HepG2 (cell line): ENCODE measurements at regions not wholly inside any gene's neighbourhood (a gene's known extent, or its start where the extent isn't known, plus 50 kb on each side); places are given as distances from the start of the nearest gene placed in this dataset.

Experiments
- ARID5B ChIP-seq: IDR thresholded peaks from 2 replicates; pipeline ENCODE4 v1.4.0; 2020; ENCODE audit warnings: mild to moderate bottlenecking, missing genetic modification reagents
- CEBPZ ChIP-seq: IDR thresholded peaks from 2 replicates; pipeline ENCODE4 v1.6.1; 2012; ENCODE audit warnings: low read length, improper control_type of control experiment
- DBP ChIP-seq: sonication (generic); formaldehyde crosslinking; IDR thresholded peaks from 2 replicates; pipeline ENCODE4 v1.4.0; 2020; ENCODE audit warnings: missing genetic modification reagents; ENCODE audit errors: not compliant biosample characterization
- DNMT1 ChIP-seq: sonication (generic); formaldehyde crosslinking; IDR thresholded peaks from 2 replicates; pipeline ENCODE4 v1.5.1; 2020; ENCODE audit warnings: mild to moderate bottlenecking, missing genetic modification reagents
- FOXP1 ChIP-seq, 2 experiments: fragments of 450-650 bp in 1 of 2; IDR thresholded peaks; 2 replicates each; pipeline ENCODE4 v1.6.1; 2017 to 2018; ENCODE audit warnings: antibody characterized with exemption in 1 of 2
- GTF2F1 ChIP-seq: fragments of 150-350 bp; IDR thresholded peaks from 2 replicates; pipeline ENCODE4 v1.6.1; 2014; ENCODE audit warnings: low read length
- MATR3 ChIP-seq: sonication (generic); formaldehyde crosslinking; IDR thresholded peaks from 2 replicates; pipeline ENCODE4 v1.4.0; 2020; ENCODE audit warnings: missing genetic modification reagents
- NCOR1 ChIP-seq: fragments of 200-600 bp; sonication (generic); IDR thresholded peaks from 2 replicates; pipeline ENCODE4 v1.7.0; 2017; ENCODE audit warnings: antibody characterized with exemption, low read length, borderline replicate concordance
- NR2F1 ChIP-seq, 2 experiments: fragments of 450-650 bp in 1 of 2; formaldehyde crosslinking in 1 of 2; IDR thresholded peaks; 2 replicates each; pipeline versions ENCODE4 v1.5.0 to v1.6.1; 2016 to 2020; ENCODE audit warnings: mild to moderate bottlenecking in 1 of 2, missing compliant biosample characterization in 1 of 2, missing genetic modification reagents in 1 of 2, moderate library complexity in 1 of 2
- NR2F6 ChIP-seq, 2 experiments: IDR thresholded peaks; 2 replicates each; pipeline ENCODE4 v1.6.1; 2016; ENCODE audit warnings: antibody characterized with exemption in 1 of 2, mild to moderate bottlenecking in 1 of 2
- PHF8 ChIP-seq: sonication (generic); formaldehyde crosslinking; IDR thresholded peaks from 2 replicates; pipeline ENCODE4 v1.5.0; 2020; ENCODE audit warnings: missing genetic modification reagents
- PPARG ChIP-seq: conservative IDR thresholded peaks from 2 replicates; pipeline ENCODE4 v1.6.1; 2016; ENCODE audit warnings: missing biosample characterization, missing genetic modification reagents
- RFX1 ChIP-seq: fragments of 450-650 bp; IDR thresholded peaks from 2 replicates; pipeline ENCODE4 v1.6.1; 2017
- SALL2 ChIP-seq: sonication (generic); formaldehyde crosslinking; IDR thresholded peaks from 2 replicates; pipeline ENCODE4 v1.8.1; 2023; ENCODE audit warnings: mild to moderate bottlenecking, missing genetic modification reagents, inconsistent platforms
- SKI ChIP-seq: fragments of 450-650 bp; IDR thresholded peaks from one replicate; pipeline ENCODE4 v1.6.1; 2018; ENCODE audit warnings: mild to moderate bottlenecking; ENCODE audit not compliant: partially characterized antibody
- TBP ChIP-seq: sonication (generic); formaldehyde crosslinking; IDR thresholded peaks from 2 replicates; pipeline ENCODE4 v1.5.0; 2020; ENCODE audit warnings: missing genetic modification reagents
- ZNF264 ChIP-seq: sonication (generic); formaldehyde crosslinking; IDR thresholded peaks from 2 replicates; pipeline ENCODE4 v1.4.0; 2020; ENCODE audit warnings: missing genetic modification reagents
- ZNF34 ChIP-seq: sonication (generic); formaldehyde crosslinking; IDR thresholded peaks from 2 replicates; pipeline ENCODE4 v1.4.0; 2020; ENCODE audit warnings: mild to moderate bottlenecking, missing genetic modification reagents, borderline replicate concordance
- ZNF674 ChIP-seq: sonication (generic); formaldehyde crosslinking; IDR thresholded peaks from 2 replicates; pipeline ENCODE4 v1.5.0; 2020; ENCODE audit warnings: low read depth, mild to moderate bottlenecking, missing genetic modification reagents
- ZNF678 ChIP-seq: sonication (generic); formaldehyde crosslinking; IDR thresholded peaks from 2 replicates; pipeline ENCODE4 v1.4.0; 2020; ENCODE audit warnings: mild to moderate bottlenecking, missing genetic modification reagents
- TF ChIP-seq, protein P1 (sequence below): sonication (generic); IDR thresholded peaks from 2 replicates; pipeline ENCODE4 v1.6.1; 2016; ENCODE audit warnings: low read depth, borderline replicate concordance
- TF ChIP-seq, protein P2 (sequence below): sonication (generic); formaldehyde crosslinking; IDR thresholded peaks from 2 replicates; pipeline ENCODE4 v1.4.0; 2020; ENCODE audit warnings: missing genetic modification reagents

GRCh38 chr1:228655796-228656394 is 79.4 kb upstream of the RHOU start (continued):
- TF ChIP-seq ZNF34, result no peak
- peak; percentile 90 for TF ChIP-seq NR2F6 (IDR thresholded peaks at IDR 0.05)
- peak; percentile 97 for TF ChIP-seq NR2F6 (CRISPR knock-in tag; IDR thresholded peaks at IDR 0.05)
- TF ChIP-seq, protein P1, sequence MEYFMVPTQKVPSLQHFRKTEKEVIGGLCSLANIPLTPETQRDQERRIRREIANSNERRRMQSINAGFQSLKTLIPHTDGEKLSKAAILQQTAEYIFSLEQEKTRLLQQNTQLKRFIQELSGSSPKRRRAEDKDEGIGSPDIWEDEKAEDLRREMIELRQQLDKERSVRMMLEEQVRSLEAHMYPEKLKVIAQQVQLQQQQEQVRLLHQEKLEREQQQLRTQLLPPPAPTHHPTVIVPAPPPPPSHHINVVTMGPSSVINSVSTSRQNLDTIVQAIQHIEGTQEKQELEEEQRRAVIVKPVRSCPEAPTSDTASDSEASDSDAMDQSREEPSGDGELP, result no peak
- TF ChIP-seq PHF8 (CRISPR knock-in tag), result no peak
- no peak for TF ChIP-seq PPARG
- TF ChIP-seq MATR3, result no peak
- peak; percentile 92 to 96 for TF ChIP-seq NR2F1 (CRISPR knock-in tag; IDR thresholded peaks at IDR 0.05)
- no peak for TF ChIP-seq GTF2F1
- no peak for TF ChIP-seq DBP (CRISPR knock-in tag)
- TF ChIP-seq CEBPZ, result no peak
- no peak for TF ChIP-seq TBP
- TF ChIP-seq SALL2 (CRISPR knock-in tag), result no peak
- TF ChIP-seq ARID5B (CRISPR knock-in tag), result peak; percentile 71
- TF ChIP-seq DNMT1 (CRISPR knock-in tag), result no peak
- TF ChIP-seq, protein P2, sequence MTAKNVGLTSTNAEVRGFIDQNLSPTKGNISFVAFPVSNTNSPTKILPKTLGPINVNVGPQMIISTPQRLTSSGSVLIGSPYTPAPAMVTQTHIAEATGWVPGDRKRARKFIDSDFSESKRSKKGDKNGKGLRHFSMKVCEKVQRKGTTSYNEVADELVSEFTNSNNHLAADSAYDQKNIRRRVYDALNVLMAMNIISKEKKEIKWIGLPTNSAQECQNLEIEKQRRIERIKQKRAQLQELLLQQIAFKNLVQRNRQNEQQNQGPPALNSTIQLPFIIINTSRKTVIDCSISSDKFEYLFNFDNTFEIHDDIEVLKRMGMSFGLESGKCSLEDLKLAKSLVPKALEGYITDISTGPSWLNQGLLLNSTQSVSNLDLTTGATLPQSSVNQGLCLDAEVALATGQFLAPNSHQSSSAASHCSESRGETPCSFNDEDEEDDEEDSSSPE (CRISPR knock-in tag), result no peak
- TF ChIP-seq ZNF678 (CRISPR knock-in tag), result no peak
- TF ChIP-seq NCOR1, result peak; percentile 41; the same call in 1 of the 2 replicates
- TF ChIP-seq ZNF674 (CRISPR knock-in tag), result no peak
- no peak for TF ChIP-seq SKI
- TF ChIP-seq ZNF264 (CRISPR knock-in tag), result no peak
- no peak for TF ChIP-seq FOXP1 (IDR thresholded peaks at IDR 0.05)
- peak; percentile 59 for TF ChIP-seq FOXP1 (CRISPR knock-in tag; IDR thresholded peaks at IDR 0.05)
- peak; percentile 62; the same call in 1 of the 2 replicates for TF ChIP-seq RFX1
